WTC11 (cell line): ENCODE measurements at regions not wholly inside any gene's neighbourhood (a gene's known extent, or its start where the extent isn't known, plus 50 kb on each side); places are given as distances from the start of the nearest gene placed in this dataset.
"Not testable (repeated sequence)": the region's sequence is repeated elsewhere in the genome, so short reads cannot be mapped to it uniquely, and the experiment has no call there.

ENCODE experiments used
- FOXP1 ChIP-seq: sonication (generic); formaldehyde crosslinking; IDR thresholded peaks from 2 replicates; pipeline ENCODE4 v1.8.0; 2022; ENCODE audit warnings: missing genetic modification reagents, mild to moderate bottlenecking, moderate library complexity, borderline replicate concordance
- GRHL2 ChIP-seq: fragments of 250-450 bp; sonication (Bioruptor Pico); IDR thresholded peaks from 2 replicates; pipeline ENCODE4 v1.8.0; 2022; ENCODE audit warnings: mild to moderate bottlenecking, moderate library complexity; ENCODE audit not compliant: insufficient replicate concordance, severe bottlenecking
- MYBL2 ChIP-seq: sonication (generic); formaldehyde crosslinking; IDR thresholded peaks from 2 replicates; pipeline ENCODE4 v1.8.1; 2023; ENCODE audit warnings: mild to moderate bottlenecking, moderate library complexity, missing genetic modification reagents
- NR3C1 ChIP-seq: sonication (generic); formaldehyde crosslinking; conservative IDR thresholded peaks from 2 replicates; pipeline ENCODE4 v1.8.1; 2023; ENCODE audit warnings: low read depth, mild to moderate bottlenecking, missing genetic modification reagents
- SP1 ChIP-seq: sonication (generic); formaldehyde crosslinking; conservative IDR thresholded peaks from 2 replicates; pipeline ENCODE4 v1.8.1; 2022; ENCODE audit warnings: missing genetic modification reagents
- TEAD1 ChIP-seq: sonication (generic); formaldehyde crosslinking; IDR thresholded peaks from 2 replicates; pipeline ENCODE4 v1.8.0; 2022; ENCODE audit warnings: mild to moderate bottlenecking, missing genetic modification reagents
- TF ChIP-seq, protein P1 (sequence below): fragments of 200-600 bp; IDR thresholded peaks from 2 replicates; pipeline ENCODE4 v1.8.0; 2022; ENCODE audit warnings: antibody characterized with exemption
- TF ChIP-seq, protein P2 (sequence below): fragments of 250-450 bp; sonication (Bioruptor Pico); IDR thresholded peaks from 2 replicates; pipeline ENCODE4 v1.9.0; 2021; ENCODE audit warnings: moderate library complexity, mild to moderate bottlenecking, inconsistent platforms, borderline replicate concordance
- TF ChIP-seq, protein P3 (sequence below): sonication (generic); formaldehyde crosslinking; IDR thresholded peaks from 2 replicates; pipeline ENCODE4 v1.8.1; 2023; ENCODE audit warnings: mild to moderate bottlenecking, missing genetic modification reagents
- TF ChIP-seq, protein P4 (sequence below): sonication (generic); formaldehyde crosslinking; IDR thresholded peaks from 2 replicates; pipeline ENCODE4 v1.8.0; 2022; ENCODE audit warnings: mild to moderate bottlenecking, missing genetic modification reagents
- TF ChIP-seq, protein P5 (sequence below): fragments of 250-450 bp; sonication (Bioruptor Pico); IDR thresholded peaks from 2 replicates; pipeline ENCODE4 v1.8.0; 2021; ENCODE audit warnings: mild to moderate bottlenecking
- TF ChIP-seq, protein P6 (sequence below): sonication (generic); formaldehyde crosslinking; IDR thresholded peaks from 2 replicates; pipeline ENCODE4 v1.8.1; 2023; ENCODE audit warnings: mild to moderate bottlenecking, missing genetic modification reagents
- TF ChIP-seq, protein P7 (sequence below): fragments of 250-450 bp; sonication (Bioruptor Pico); IDR thresholded peaks from 2 replicates; pipeline ENCODE4 v1.9.0; 2021; ENCODE audit warnings: mild to moderate bottlenecking, borderline replicate concordance

DNA sequence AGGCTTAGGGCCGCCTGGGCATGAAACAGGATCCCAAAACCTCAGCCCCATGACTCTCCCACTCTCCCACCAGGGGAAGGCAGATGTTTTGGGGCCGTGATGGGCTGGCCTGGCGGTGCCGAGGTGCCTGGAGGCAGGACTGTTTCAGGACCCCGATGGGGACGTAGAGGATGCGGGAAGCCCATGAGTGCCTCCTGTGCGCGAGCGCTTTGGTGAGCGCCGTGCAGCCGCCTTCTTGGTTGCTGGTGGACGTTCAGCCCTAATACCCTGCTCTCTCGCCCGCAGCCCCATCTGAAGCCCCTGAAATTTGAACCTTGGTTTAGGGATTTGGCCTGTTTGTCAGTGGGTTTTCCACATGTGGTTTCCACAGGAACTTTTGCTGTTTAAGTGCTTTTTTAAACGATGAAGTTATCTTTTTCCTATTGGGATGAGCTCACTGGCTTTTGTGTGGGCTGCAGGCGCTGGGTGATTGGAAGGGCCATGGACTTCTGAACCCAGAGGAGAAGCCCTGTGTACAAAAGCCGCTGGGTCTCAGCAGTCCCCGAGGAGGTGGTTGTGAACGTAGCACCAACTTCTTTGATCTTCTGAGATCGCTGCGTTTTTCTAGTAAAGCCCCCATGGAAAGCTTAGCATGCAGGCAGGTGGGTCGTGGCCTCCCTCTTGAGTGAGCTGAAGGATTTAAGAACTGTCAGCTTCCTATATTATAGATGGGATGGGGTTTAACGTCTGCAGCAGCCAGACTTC lies 145.7 kb downstream of the NPIPB11 start:
- TF ChIP-seq, protein P1, sequence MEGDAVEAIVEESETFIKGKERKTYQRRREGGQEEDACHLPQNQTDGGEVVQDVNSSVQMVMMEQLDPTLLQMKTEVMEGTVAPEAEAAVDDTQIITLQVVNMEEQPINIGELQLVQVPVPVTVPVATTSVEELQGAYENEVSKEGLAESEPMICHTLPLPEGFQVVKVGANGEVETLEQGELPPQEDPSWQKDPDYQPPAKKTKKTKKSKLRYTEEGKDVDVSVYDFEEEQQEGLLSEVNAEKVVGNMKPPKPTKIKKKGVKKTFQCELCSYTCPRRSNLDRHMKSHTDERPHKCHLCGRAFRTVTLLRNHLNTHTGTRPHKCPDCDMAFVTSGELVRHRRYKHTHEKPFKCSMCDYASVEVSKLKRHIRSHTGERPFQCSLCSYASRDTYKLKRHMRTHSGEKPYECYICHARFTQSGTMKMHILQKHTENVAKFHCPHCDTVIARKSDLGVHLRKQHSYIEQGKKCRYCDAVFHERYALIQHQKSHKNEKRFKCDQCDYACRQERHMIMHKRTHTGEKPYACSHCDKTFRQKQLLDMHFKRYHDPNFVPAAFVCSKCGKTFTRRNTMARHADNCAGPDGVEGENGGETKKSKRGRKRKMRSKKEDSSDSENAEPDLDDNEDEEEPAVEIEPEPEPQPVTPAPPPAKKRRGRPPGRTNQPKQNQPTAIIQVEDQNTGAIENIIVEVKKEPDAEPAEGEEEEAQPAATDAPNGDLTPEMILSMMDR: not testable (repeated sequence)
- not testable (repeated sequence) for TF ChIP-seq TEAD1; MYBL2 (CRISPR knock-in tag); NR3C1 (CRISPR knock-in tag); GRHL2 (CRISPR knock-in tag); SP1 (CRISPR knock-in tag); FOXP1 (CRISPR knock-in tag)
- TF ChIP-seq, protein P2, sequence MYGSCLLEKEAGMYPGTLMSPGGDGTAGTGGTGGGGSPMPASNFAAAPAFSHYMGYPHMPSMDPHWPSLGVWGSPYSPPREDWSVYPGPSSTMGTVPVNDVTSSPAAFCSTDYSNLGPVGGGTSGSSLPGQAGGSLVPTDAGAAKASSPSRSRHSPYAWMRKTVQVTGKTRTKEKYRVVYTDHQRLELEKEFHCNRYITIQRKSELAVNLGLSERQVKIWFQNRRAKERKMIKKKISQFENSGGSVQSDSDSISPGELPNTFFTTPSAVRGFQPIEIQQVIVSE: not testable (repeated sequence)
- TF ChIP-seq, protein P3, sequence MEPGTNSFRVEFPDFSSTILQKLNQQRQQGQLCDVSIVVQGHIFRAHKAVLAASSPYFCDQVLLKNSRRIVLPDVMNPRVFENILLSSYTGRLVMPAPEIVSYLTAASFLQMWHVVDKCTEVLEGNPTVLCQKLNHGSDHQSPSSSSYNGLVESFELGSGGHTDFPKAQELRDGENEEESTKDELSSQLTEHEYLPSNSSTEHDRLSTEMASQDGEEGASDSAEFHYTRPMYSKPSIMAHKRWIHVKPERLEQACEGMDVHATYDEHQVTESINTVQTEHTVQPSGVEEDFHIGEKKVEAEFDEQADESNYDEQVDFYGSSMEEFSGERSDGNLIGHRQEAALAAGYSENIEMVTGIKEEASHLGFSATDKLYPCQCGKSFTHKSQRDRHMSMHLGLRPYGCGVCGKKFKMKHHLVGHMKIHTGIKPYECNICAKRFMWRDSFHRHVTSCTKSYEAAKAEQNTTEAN (CRISPR knock-in tag): not testable (repeated sequence)
- TF ChIP-seq, protein P4, sequence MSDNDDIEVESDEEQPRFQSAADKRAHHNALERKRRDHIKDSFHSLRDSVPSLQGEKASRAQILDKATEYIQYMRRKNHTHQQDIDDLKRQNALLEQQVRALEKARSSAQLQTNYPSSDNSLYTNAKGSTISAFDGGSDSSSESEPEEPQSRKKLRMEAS: not testable (repeated sequence)
- TF ChIP-seq, protein P5, sequence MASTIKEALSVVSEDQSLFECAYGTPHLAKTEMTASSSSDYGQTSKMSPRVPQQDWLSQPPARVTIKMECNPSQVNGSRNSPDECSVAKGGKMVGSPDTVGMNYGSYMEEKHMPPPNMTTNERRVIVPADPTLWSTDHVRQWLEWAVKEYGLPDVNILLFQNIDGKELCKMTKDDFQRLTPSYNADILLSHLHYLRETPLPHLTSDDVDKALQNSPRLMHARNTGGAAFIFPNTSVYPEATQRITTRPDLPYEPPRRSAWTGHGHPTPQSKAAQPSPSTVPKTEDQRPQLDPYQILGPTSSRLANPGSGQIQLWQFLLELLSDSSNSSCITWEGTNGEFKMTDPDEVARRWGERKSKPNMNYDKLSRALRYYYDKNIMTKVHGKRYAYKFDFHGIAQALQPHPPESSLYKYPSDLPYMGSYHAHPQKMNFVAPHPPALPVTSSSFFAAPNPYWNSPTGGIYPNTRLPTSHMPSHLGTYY (CRISPR knock-in tag): not testable (repeated sequence)
- TF ChIP-seq, protein P6, sequence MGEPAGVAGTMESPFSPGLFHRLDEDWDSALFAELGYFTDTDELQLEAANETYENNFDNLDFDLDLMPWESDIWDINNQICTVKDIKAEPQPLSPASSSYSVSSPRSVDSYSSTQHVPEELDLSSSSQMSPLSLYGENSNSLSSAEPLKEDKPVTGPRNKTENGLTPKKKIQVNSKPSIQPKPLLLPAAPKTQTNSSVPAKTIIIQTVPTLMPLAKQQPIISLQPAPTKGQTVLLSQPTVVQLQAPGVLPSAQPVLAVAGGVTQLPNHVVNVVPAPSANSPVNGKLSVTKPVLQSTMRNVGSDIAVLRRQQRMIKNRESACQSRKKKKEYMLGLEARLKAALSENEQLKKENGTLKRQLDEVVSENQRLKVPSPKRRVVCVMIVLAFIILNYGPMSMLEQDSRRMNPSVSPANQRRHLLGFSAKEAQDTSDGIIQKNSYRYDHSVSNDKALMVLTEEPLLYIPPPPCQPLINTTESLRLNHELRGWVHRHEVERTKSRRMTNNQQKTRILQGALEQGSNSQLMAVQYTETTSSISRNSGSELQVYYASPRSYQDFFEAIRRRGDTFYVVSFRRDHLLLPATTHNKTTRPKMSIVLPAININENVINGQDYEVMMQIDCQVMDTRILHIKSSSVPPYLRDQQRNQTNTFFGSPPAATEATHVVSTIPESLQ: not testable (repeated sequence)
- TF ChIP-seq, protein P7, sequence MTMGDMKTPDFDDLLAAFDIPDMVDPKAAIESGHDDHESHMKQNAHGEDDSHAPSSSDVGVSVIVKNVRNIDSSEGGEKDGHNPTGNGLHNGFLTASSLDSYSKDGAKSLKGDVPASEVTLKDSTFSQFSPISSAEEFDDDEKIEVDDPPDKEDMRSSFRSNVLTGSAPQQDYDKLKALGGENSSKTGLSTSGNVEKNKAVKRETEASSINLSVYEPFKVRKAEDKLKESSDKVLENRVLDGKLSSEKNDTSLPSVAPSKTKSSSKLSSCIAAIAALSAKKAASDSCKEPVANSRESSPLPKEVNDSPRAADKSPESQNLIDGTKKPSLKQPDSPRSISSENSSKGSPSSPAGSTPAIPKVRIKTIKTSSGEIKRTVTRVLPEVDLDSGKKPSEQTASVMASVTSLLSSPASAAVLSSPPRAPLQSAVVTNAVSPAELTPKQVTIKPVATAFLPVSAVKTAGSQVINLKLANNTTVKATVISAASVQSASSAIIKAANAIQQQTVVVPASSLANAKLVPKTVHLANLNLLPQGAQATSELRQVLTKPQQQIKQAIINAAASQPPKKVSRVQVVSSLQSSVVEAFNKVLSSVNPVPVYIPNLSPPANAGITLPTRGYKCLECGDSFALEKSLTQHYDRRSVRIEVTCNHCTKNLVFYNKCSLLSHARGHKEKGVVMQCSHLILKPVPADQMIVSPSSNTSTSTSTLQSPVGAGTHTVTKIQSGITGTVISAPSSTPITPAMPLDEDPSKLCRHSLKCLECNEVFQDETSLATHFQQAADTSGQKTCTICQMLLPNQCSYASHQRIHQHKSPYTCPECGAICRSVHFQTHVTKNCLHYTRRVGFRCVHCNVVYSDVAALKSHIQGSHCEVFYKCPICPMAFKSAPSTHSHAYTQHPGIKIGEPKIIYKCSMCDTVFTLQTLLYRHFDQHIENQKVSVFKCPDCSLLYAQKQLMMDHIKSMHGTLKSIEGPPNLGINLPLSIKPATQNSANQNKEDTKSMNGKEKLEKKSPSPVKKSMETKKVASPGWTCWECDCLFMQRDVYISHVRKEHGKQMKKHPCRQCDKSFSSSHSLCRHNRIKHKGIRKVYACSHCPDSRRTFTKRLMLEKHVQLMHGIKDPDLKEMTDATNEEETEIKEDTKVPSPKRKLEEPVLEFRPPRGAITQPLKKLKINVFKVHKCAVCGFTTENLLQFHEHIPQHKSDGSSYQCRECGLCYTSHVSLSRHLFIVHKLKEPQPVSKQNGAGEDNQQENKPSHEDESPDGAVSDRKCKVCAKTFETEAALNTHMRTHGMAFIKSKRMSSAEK: not testable (repeated sequence)
